Activated gamma-delta T cell (primary cell): ENCODE measurements at regions not wholly inside any gene's neighbourhood (a gene's known extent, or its start where the extent isn't known, plus 50 kb on each side); places are given as distances from the start of the nearest gene placed in this dataset.
"Not testable (repeated sequence)": the region's sequence is repeated elsewhere in the genome, so short reads cannot be mapped to it uniquely, and the experiment has no call there.

Experiments used
- DNase-seq: peaks from one replicate; lab custom pipeline; 2025; lab: John Stamatoyannopoulos, UW

DNA sequence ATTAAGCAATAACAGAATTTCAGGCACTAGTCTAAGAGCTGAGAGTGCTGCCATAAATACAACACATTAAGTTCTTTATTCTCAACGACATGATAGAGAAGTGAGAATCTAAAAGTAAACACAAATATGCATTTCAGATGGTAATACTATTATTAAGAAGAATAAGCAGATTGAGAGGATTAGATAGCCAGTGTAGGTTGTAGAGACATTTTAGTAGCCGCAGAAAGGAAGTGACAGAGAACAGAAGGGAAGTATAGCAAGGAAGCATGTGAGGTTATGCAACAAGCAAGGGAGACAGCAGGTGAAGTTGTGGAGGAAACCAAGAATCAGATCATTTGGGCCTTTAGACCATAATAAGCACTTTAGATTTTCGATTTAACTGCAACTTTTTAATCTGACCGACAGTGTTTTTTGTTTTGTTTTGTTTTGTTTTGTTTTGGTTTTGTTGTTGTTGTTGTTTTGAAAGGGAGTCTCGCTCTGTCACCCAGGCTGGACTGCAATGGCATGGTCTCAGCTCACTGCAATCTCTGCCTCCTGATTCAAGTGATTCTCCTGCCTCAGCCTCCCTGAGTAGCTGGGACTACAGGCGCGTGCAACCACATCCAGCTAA lies 737.0 kb upstream of the ADGRB3 start:
- no peak for DNase-seq

DNA sequence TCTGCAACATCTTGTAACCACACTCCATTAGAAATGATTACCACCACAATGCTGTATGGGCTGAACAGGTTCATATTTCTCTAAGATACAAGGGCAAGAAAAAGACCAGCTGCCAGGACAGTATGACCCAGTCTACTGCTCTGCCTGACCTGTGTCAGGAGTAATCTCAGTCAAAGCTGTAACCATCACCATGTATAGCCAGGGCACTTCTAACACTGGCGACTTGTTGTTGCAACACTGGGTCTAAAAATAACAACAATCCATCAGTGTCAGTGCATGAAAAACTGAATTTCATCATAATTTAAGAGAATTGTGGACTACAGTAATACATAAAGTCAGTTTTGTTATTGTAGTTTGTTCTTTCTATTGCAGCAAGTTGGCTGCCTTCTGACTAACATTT lies 738.6 kb upstream of the ADGRB3 start:
- DNase-seq, result no peak

DNA sequence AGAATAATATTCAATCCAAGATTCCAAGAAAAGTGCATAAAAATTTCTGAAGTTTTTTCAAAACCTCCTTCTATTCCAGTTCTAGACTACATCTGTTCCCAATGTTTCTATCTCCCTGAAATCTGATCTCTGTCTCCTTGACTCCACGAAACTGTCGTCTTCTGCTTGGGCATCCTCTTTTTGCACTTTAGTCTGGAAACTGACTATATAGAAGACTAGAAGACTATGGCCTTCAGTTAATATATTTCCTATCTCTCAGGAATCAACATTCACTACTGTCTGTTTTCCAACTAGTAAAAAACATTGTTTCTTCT lies 745.4 kb upstream of the ADGRB3 start:
- DNase-seq, result no peak

DNA sequence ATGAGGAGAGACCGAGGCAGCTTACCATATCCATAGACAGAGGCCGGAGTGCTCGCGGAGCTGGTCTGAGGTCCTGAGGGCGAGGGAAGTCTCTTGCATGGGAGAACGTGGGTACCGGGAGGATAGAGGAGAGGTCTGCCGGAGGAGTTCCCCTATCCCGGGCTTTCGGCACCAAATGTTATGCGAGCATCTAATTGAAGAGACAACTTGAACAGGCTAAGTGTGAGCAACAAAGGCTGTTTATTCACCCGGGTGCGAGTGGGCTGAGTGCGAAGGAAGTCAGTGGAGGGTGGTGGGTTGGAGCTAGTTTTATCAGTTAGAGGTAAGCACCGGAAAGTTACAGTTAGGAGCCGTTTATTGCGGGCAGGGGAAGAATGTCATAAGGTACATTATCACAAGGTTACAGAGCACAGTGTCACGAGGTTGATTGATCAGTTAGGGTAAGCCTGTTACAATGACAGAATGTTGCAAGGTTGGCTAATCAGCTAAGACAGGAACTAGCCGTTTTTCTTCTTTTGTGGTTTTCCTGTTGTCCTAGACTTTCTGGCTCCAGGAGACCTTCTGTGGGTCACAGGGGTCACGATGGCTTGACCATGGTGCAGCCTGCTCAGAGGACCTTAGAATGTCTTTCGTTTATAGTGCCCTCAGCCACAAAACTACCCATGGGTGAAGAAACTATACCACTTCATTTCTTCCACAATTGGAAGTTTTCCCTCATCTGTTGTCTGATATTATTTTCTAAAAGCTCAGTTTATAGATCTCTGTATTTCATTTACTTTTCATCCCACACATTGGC lies 746.0 kb upstream of the ADGRB3 start:
- DNase-seq, result no peak

DNA sequence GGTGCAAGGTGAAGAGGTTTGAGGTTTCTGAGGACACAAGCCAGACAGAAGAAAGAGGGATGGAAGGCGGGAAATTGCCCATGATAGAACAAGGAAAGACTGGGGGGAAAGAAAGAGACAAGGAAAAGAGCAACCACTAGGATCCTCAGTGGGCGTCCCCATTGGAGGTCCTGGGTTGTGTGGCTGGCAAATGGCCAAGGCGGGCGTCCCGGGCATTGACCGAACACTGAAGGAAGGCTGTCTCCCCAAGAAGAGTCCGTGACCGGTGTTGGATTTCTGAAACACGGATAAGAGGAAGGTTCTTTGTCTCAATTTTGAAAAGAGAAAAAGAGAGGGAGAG lies 746.6 kb upstream of the ADGRB3 start:
- no peak for DNase-seq

DNA sequence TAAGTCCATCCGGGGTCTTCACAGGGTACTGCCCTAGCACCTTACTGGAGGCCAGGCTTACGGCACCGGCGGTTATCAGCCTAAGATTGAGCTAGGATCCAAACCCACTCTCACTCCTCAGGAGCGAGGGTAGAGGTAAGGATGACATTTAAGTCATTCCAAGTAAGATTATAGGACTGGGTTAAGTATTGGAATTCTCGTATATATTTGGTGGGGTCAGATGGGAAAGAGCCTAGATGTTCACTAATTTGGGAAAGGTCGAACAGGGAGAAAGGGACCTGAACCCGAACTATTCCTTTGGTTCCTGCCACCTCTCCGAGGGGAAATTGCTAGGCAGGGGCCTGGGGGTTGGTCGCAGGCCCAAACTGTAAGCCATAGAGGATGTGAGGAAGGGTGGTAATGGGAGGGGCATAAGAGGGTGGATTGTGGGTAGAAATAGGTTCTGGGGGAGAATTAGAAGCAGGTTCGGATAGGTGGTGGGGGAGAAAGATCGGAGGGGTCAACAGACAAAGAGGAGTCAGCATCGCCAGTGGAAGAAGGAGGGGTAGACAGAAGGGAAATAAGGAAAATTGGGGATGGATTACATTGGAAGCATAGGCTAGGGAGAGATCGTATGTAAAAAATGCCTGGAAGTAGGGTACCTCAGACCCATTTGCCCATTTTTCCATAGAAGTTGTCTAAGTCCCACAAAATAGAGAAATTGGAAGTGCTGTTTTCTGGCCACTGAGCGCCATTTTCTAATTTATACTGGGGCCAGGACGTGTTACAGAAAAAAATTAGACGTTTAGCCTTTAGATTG lies 747.1 kb upstream of the ADGRB3 start:
- no peak for DNase-seq

DNA sequence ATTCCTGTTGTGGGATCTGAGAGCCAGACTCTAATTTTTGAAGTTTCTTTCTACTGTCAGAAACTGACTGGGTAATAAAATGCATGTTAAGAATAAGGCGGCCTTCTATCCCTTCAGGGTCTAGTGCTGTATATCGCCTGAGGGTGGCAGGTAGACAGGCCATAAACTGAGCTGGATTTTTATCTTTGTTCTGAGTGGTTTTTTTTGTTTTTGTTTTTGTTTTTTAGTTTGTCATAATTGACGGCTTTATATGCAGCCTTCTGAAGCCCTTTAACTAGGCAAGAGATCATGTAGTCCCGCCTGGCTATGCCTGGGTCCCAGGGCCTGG lies 747.7 kb upstream of the ADGRB3 start:
- no peak for DNase-seq

DNA sequence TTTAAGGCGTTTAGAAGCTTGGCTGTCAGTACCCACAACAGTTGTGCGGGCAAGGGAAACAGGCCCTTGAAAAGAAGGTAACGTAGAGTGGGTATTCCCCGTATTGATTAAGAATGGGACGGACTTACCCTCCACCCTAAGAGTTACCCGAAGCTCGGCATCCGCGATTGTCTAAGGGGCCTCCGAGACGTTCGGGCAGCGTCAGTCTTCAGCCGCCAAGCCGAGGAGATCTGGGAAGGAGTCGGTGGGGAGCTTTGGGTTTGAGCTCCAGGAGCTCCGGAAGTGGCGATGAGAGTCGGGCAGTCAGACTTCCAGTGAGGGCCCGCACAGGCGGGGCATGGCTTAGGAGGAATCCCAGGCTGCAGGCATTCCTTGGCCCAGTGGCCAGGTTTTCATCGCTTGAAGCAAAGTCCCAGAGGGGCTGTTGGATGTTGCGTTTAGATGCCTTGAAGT lies 748.2 kb upstream of the ADGRB3 start:
- DNase-seq, result no peak

DNA sequence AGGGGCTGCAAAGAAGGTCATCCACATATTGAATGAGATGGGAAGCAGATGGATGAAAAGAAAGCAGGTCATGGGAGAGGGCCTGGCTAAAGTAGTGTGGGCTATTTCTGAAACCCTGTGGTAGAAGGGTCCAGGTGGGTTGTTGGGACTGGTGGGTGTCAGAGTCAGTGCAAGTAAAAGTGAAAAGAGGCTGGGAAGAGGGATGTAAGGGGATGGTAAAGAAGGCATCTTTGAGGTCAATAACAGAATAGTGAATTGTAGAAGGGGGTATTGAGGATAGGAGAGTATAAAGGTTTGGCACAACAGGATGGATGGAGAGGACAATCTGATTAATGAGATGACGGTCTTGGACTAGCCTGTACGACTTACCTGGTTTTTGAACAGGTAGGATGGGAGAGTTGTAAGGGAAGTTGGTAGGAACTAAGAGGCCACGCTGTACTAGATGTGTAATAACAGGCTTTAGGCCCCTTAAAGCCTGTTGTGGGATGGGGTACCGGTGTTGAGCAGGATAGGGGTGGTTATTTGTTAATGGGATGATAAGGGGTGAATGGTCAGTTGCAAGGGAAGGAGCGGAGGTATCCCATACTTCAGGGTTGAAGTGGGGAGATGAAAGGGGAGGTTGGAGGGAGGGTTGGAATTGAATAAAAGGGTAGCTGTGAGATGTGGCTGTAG lies 748.9 kb upstream of the ADGRB3 start:
- DNase-seq, result peak; percentile 2

DNA sequence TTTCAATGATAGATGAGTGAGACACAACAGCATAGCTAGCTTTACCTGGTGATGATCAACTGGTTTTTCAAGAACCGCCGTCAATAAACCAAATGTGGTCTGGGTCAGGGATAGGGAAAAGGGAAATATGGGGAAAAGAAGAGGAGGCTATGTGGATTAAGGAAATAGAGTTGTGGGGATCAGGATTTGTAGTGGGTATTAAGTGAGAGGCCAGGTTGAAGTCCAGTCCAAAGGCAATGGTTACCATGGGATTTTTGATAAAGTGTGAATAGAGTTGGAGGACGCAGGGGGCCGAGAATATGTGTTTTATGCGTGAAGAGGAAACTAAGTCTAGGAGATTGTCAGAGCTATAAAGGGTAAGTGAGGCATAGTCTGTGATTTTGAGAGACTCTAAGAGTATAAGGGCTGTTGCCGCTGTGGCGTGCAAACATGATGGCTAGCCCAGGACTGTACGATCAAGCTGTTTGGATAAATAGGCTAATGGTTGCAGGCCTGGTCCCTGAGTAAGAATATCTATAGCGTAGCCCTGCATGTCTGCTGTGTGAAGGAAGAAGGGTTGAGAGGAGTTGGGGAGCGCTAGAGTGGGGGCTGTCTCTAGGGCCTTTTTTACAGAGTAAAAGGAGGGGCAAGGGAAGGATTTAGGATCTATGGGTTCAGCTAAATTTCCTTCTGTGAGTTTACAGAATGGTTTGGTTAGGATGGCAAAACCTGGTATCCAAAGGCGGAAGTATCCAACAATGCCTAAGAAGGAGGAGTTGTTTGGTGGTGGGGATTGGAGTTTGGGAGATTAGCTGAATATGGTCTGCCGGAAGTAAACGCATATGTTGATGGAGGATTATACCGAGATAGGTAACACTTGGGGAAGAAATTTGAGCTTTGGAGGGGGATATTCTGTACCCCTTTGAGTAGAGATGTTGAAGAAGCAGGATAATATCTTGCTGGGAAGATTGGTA lies 749.7 kb upstream of the ADGRB3 start:
- DNase-seq, result no peak

DNA sequence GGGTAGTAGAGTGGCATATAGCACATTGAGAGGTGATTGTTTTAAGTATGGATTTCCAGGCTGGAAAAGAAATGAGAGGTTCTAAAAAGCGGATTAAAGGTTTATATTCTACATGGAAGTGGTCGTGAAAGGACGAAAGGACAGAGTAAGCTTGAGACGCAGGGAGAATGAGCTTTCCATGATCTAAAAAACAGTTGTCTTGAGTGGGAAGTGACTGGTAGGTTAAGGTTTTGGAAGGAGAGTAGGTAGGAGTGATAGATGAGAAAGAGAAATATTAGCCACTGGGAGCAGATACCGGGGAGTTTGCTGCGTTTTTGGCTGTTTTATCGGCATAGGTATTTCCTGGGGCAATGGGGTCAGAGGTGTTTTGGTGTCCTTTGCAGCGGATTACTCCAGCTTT lies 750.6 kb upstream of the ADGRB3 start:
- no peak for DNase-seq

DNA sequence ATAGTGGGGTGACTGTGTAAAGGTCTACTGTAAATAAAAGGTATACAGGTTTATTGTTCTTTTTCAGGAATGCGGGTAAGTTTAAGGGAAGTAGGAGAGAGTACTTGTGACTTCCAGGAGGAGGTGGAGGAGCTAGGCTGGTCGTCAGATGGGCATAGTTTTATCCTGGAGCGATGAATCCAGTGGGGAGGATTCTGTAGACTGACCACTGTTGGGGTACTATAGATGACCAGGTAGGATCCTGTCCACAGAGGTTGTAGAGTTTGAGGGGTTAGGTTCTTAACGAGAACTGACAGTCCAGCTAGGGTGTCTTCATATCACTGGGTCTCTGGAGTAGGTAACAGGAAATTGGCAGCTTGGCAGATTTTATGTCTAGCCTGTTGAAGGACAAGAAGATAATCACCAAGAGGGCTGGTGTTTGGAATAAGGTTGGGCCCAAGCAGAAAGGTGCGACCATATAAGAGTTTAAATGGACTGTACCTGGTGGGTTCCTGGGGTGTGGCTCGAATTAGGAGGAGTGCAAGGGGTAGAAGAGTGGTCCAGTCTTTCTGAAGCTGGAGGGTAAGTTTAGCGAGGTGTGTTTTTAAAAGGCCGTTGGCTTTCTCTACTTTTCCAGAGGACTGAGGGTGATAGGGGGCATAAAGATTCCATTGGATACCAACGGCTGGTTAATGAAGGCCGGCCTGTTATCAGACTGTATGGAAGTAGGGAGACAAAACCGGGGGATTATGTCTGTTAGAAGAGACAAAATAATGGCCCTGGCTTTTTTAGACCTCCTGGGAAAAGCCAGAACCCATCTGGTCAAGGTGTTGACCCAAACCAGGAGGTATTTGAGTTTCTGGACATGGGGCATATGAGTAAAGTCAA lies 751.3 kb upstream of the ADGRB3 start:
- DNase-seq, result no peak

DNA sequence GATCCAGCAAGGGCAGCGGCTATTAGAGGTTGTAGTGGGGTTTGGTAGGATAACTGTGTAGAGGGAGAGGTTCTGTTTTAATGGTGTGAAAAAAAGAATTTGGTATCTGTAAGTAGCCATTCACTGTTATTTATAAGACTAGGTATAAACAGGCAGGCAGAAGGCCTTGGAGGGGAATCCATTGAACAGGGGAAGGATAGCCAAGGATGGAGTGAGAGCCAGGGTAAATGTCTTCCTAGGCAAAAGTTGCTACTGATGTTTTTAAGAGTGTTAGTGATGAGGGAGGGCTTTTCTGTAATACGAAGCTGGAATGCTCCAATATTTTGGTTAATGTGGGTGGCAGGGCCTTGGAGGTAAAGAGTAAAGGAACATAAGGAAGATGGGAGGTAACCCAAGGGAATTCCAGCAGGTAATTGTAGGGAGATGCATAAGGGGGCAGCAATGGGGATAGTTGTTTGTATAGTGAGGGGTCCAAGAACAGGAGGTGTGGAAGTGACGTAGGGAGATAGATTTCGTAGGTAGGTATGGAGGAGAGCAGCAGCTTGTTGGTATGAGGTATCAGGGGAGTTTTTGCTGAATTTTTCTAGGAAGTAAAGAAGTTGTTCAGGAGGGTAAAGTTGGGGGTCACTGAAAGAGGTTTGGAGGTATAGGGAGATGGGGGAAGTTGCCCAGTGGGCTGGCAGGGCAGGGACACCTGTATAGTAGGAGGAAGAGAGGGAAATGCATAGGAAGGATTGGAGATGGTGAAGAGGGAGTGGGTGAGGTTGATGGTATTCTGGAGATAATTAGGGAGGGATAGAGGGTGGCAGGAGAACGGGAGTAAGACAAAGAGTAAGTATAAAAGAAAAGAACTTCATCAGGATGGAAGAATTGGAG lies 752.4 kb upstream of the ADGRB3 start:
- DNase-seq, result no peak

DNA sequence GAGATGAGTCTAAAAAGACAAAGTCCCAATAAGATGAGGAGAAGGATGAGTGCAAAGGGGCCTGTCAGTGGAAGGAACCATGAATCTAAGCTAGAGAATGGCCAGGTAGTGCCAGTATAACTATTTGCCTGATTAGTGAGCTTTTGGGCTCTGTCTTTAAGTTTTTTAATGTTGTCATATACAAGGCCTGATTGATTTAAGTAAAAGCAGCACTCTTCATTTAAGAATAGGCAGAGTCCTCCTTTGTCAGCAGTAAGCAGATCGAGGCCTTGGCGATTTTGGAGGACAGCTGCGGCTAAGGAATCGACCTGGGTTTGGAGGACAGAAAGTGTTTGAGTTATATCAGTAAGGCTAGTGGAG lies 753.4 kb upstream of the ADGRB3 start:
- no peak for DNase-seq

DNA sequence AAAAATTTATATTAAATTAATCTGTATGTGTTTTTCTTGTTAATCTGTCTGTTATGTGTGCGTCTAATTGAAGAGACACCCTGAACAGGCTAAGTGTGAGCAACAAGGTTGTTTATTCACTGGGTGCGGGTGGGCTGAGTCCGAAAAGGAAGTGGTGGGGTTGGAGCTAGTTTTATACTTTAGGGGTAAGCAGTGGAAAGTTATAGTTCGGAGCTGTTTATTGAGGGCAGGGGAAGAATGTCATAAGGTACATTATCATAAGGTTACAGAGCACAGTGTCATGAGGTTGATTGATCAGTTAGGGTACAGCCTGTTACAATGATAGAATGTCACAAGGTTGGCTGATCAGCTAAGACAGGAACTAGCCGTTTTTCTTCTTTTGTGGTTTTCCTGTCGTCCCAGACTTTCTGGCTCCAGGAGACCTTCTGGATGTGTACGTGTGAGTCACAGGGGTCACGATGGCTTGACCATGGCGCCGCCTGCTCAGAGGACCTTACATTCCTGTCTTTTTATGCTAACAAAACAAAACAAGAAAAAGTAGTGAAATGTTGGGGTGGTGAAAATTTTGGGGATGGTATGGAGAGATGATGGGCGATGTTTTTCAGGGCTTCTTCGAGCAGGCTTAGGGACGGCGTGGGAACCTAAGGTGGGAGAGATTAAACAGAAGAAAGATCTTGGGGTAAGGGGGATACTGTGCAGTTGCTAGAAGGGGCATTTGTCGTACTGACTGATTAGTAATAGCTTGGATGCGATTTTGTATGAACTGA lies 754.0 kb upstream of the ADGRB3 start:
- DNase-seq, result no peak

DNA sequence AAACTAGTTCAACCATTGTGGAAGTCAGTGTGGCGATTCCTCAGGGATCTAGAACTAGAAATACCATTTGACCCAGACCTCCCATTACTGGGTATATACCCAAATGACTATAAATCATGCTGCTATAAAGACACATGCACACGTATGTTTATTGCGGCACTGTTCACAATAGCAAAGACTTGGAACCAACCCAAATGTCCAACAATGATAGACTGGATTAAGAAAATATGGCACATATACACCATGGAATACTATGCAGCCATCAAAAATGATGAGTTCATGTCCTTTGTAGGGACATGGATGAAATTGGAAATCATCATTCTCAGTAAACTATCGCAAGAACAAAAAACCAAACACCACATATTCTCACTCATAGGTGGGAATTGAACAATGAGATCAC lies 754.7 kb upstream of the ADGRB3 start:
- DNase-seq, result not testable (repeated sequence)

DNA sequence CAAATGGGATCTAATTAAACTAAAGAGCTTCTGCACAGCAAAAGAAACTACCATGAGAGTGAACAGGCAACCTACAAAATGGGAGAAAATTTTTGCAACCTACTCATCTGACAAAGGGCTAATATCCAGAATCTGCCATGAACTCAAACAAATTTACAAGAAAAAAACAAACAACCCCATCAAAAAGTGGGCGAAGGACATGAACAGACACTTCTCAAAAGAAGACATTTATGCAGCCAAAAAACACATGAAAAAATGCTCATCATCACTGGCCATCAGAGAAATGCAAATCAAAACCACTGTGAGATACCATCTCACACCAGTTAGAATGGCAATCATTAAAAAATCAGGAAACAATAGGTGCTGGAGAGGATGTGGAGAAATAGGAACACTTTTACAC lies 755.2 kb upstream of the ADGRB3 start:
- not testable (repeated sequence) for DNase-seq

DNA sequence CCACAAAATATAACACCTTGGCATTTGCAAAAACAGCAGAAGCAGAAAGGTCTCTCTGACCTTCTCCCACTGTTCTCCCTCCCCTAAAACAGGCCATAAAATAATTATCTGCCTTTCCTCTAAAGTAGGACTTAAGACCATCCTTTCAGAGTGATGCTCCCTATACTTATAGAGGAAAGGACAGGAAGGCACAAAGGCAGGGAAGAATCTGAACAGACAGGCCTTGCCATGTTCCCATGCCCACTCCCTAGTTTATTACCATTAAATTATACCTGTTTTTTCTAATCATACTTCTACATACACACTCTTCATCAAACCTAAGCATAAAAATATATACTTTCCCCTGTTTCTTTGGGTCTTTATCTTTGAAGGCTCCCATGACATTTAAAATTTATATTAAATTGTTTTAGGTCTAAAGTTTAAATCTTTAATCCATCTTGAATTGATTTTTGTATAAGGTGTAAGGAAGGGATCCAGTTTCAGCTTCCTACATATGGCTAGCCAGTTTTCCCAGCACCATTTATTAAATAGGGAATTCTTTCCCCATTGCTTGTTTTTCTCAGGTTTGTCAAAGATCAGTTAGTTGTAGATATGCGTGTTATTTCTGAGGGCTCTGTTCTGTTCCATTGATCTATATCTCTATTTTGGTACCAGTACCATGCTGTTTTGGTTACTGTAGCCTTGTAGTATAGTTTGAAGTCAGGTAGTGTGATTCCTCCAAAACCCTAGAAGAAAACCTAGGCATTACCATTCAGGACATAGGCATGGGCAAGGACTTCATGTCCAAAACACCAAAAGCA lies 755.8 kb upstream of the ADGRB3 start:
- not testable (repeated sequence) for DNase-seq
